ENCODE measurements at regions not wholly inside any gene's neighbourhood (a gene's known extent, or its start where the extent isn't known, plus 50 kb on each side); places are given as distances from the start of the nearest gene placed in this dataset.

GRCh38 chr2:217396165-217396564 lies 536.3 kb upstream of the TNP1 start (continued):
- TF ChIP-seq, protein P1, sequence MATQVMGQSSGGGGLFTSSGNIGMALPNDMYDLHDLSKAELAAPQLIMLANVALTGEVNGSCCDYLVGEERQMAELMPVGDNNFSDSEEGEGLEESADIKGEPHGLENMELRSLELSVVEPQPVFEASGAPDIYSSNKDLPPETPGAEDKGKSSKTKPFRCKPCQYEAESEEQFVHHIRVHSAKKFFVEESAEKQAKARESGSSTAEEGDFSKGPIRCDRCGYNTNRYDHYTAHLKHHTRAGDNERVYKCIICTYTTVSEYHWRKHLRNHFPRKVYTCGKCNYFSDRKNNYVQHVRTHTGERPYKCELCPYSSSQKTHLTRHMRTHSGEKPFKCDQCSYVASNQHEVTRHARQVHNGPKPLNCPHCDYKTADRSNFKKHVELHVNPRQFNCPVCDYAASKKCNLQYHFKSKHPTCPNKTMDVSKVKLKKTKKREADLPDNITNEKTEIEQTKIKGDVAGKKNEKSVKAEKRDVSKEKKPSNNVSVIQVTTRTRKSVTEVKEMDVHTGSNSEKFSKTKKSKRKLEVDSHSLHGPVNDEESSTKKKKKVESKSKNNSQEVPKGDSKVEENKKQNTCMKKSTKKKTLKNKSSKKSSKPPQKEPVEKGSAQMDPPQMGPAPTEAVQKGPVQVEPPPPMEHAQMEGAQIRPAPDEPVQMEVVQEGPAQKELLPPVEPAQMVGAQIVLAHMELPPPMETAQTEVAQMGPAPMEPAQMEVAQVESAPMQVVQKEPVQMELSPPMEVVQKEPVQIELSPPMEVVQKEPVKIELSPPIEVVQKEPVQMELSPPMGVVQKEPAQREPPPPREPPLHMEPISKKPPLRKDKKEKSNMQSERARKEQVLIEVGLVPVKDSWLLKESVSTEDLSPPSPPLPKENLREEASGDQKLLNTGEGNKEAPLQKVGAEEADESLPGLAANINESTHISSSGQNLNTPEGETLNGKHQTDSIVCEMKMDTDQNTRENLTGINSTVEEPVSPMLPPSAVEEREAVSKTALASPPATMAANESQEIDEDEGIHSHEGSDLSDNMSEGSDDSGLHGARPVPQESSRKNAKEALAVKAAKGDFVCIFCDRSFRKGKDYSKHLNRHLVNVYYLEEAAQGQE (IDR thresholded peaks at IDR 0.05; ENCODE audit: unreplicated experiment) = no peak
- TF ChIP-seq JUNB (IDR thresholded peaks at IDR 0.05; ENCODE audit: unreplicated experiment) = no peak
- no peak for TF ChIP-seq POLR2AphosphoS5 (IDR thresholded peaks at IDR 0.05; ENCODE audit: low read depth)

DNA sequence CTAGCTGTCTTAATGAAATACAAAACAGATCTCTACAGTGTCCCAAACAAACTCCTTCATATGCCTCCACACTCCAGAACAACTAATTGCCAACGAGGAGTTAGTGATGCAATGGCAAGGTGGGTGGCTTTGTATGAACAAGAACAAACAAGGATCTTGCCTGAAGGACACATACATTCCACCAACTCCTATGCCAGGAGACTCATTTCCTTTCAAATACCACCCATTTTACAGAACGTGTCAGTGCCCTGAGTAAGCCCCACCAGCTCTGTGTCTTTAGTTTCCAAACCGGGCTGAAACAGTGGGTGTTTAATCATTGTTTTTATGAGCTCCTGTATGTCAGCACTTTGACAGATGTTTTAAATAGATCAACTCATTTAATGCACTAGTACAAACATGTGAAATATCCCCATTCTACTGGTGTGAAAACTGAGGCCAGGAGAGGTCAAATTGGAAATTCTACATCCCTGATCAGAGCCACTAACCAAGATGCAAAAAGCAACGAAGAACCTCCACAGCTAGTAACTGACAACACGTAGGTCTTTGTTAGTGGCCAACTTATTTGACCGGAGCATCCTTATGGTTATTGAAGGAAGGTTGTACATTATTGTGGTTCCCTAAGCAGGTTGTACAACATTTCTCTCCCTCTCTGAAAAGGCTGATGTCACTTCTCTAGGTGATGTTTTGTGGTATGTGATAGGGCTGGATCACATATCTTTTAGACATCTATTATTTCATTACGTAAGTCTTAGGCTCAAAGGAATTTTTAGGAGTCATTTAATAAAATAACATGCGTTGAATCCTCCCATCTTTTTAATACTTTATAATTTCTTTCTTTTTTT lies 534.9 kb upstream of the TNP1 start:
- no peak for DNase-seq (ENCODE audit: low spot score)
- peaks cover 2% of the 10 kb centered on the region; the same call in 1 of the 3 replicates for H3K4me1 Mint-ChIP-seq
- H3K27ac Mint-ChIP-seq = no peak overlapping the region
- TF ChIP-seq EZH2phosphoT487 (IDR thresholded peaks at IDR 0.05; ENCODE audit: unreplicated experiment) = no peak
- no peak for TF ChIP-seq STAT1 (IDR thresholded peaks at IDR 0.05; ENCODE audit: unreplicated experiment)
- no peak for TF ChIP-seq POLR2AphosphoS5 (IDR thresholded peaks at IDR 0.05; ENCODE audit: low read depth)
- no peak for TF ChIP-seq ZNF114 (CRISPR knock-in tag; IDR thresholded peaks at IDR 0.05)
- no peak for TF ChIP-seq JUNB (IDR thresholded peaks at IDR 0.05; ENCODE audit: unreplicated experiment)
- TF ChIP-seq, protein P2, sequence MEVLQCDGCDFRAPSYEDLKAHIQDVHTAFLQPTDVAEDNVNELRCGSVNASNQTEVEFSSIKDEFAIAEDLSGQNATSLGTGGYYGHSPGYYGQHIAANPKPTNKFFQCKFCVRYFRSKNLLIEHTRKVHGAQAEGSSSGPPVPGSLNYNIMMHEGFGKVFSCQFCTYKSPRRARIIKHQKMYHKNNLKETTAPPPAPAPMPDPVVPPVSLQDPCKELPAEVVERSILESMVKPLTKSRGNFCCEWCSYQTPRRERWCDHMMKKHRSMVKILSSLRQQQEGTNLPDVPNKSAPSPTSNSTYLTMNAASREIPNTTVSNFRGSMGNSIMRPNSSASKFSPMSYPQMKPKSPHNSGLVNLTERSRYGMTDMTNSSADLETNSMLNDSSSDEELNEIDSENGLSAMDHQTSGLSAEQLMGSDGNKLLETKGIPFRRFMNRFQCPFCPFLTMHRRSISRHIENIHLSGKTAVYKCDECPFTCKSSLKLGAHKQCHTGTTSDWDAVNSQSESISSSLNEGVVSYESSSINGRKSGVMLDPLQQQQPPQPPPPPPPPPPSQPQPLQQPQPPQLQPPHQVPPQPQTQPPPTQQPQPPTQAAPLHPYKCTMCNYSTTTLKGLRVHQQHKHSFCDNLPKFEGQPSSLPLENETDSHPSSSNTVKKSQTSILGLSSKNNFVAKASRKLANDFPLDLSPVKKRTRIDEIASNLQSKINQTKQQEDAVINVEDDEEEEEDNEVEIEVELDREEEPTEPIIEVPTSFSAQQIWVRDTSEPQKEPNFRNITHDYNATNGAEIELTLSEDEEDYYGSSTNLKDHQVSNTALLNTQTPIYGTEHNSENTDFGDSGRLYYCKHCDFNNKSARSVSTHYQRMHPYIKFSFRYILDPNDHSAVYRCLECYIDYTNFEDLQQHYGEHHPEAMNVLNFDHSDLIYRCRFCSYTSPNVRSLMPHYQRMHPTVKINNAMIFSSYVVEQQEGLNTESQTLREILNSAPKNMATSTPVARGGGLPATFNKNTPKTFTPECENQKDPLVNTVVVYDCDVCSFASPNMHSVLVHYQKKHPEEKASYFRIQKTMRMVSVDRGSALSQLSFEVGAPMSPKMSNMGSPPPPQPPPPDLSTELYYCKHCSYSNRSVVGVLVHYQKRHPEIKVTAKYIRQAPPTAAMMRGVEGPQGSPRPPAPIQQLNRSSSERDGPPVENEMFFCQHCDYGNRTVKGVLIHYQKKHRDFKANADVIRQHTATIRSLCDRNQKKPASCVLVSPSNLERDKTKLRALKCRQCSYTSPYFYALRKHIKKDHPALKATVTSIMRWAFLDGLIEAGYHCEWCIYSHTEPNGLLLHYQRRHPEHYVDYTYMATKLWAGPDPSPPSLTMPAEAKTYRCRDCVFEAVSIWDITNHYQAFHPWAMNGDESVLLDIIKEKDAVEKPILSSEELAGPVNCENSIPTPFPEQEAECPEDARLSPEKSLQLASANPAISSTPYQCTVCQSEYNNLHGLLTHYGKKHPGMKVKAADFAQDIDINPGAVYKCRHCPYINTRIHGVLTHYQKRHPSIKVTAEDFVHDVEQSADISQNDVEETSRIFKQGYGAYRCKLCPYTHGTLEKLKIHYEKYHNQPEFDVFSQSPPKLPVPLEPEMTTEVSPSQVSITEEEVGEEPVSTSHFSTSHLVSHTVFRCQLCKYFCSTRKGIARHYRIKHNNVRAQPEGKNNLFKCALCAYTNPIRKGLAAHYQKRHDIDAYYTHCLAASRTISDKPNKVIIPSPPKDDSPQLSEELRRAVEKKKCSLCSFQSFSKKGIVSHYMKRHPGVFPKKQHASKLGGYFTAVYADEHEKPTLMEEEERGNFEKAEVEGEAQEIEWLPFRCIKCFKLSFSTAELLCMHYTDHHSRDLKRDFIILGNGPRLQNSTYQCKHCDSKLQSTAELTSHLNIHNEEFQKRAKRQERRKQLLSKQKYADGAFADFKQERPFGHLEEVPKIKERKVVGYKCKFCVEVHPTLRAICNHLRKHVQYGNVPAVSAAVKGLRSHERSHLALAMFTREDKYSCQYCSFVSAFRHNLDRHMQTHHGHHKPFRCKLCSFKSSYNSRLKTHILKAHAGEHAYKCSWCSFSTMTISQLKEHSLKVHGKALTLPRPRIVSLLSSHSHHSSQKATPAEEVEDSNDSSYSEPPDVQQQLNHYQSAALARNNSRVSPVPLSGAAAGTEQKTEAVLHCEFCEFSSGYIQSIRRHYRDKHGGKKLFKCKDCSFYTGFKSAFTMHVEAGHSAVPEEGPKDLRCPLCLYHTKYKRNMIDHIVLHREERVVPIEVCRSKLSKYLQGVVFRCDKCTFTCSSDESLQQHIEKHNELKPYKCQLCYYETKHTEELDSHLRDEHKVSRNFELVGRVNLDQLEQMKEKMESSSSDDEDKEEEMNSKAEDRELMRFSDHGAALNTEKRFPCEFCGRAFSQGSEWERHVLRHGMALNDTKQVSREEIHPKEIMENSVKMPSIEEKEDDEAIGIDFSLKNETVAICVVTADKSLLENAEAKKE (CRISPR knock-in tag; IDR thresholded peaks at IDR 0.05) = no peak
- TF ChIP-seq, protein P1 (IDR thresholded peaks at IDR 0.05; ENCODE audit: unreplicated experiment) = no peak
- no peak for TF ChIP-seq NANOG (IDR thresholded peaks at IDR 0.05; ENCODE audit: borderline replicate concordance)
- TF ChIP-seq, protein P3, sequence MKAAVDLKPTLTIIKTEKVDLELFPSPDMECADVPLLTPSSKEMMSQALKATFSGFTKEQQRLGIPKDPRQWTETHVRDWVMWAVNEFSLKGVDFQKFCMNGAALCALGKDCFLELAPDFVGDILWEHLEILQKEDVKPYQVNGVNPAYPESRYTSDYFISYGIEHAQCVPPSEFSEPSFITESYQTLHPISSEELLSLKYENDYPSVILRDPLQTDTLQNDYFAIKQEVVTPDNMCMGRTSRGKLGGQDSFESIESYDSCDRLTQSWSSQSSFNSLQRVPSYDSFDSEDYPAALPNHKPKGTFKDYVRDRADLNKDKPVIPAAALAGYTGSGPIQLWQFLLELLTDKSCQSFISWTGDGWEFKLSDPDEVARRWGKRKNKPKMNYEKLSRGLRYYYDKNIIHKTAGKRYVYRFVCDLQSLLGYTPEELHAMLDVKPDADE (IDR thresholded peaks at IDR 0.05) = no peak

More for the DNA sequence above, 534.9 kb upstream of the TNP1 start:
- H3K4me3 ChIP-seq = no peak overlapping the region
- H3K36me3 ChIP-seq (ENCODE audit: insufficient read depth) = no peaks in the 10 kb centered on the region
- no peaks in the 10 kb centered on the region for H3K27me3 ChIP-seq (ENCODE audit: insufficient read depth)
- Mint-ChIP-seq H3K36me3 (ENCODE audit: low read depth) (peaks cover 18% of the 10 kb centered on the region), H3K27me3 (ENCODE audit: insufficient read depth, low read depth, poor library complexity) (no peaks in the 10 kb centered on the region), H3K9me3 (peaks cover 27% of the 10 kb centered on the region), H3K4me3 (no peak overlapping the region)
- 0 out of 2 replicates have a peak, but pooled peaks cover 3% of the 10 kb centered on the region for H3K9me2 ChIP-seq (ENCODE audit: insufficient read depth)
- no peak for ATAC-seq
- H4K20me1 ChIP-seq (replicated peaks; ENCODE audit: insufficient read depth) = no peaks in the 10 kb centered on the region
- H2AFZ ChIP-seq = no peak overlapping the region
- no peak overlapping the region for H3K4me2 ChIP-seq
- no peaks in the 10 kb centered on the region for H3K4me1 ChIP-seq (ENCODE audit: insufficient read depth)
- H3K27ac ChIP-seq (ENCODE audit: low read depth) = no peak overlapping the region
- H3K79me2 ChIP-seq (replicated peaks; ENCODE audit: insufficient read depth) = no peaks in the 10 kb centered on the region
- no peaks in the 10 kb centered on the region for H3F3A ChIP-seq (replicated peaks; ENCODE audit: low read depth)
